RWPE2 (cell line): ENCODE measurements at regions not wholly inside any gene's neighbourhood (a gene's known extent, or its start where the extent isn't known, plus 50 kb on each side); places are given as distances from the start of the nearest gene placed in this dataset.

ENCODE experiments used
- ATAC-seq: fragments of 200-7000 bp; cut with Tn5 transposase; 3 replicates; pipeline ENCODE4 v1.9.1; 2021; ENCODE audit warnings: low read depth
- DNase-seq: peaks from one replicate; pipeline ENCODE4 v3.0.0-alpha.2; 2020; ENCODE audit warnings: low spot score
- H3K27ac ChIP-seq: fragments of 450-650 bp; 2 replicates; pipeline ENCODE4 v1.5.1; 2017; ENCODE audit warnings: mild to moderate bottlenecking; ENCODE audit not compliant: poor library complexity, severe bottlenecking
- H3K27me3 ChIP-seq: fragments of 250-450 bp; sonication (Bioruptor Pico); 2 replicates; pipeline ENCODE4 v1.5.1; 2021; ENCODE audit warnings: mild to moderate bottlenecking, moderate library complexity; ENCODE audit not compliant: insufficient read depth, poor library complexity, severe bottlenecking
- H3K36me3 ChIP-seq: fragments of 250-450 bp; sonication (Bioruptor Pico); 2 replicates; pipeline ENCODE4 v1.5.1; 2020; ENCODE audit warnings: low read depth, mild to moderate bottlenecking, moderate library complexity
- H3K4me1 ChIP-seq: fragments of 250-450 bp; sonication (Bioruptor Pico); 2 replicates; pipeline ENCODE4 v1.5.1; 2021; ENCODE audit warnings: mild to moderate bottlenecking, moderate library complexity; ENCODE audit not compliant: insufficient read depth, poor library complexity, severe bottlenecking
- H3K4me3 ChIP-seq: fragments of 250-450 bp; sonication (Bioruptor Pico); 2 replicates; pipeline ENCODE4 v1.5.1; 2021; ENCODE audit warnings: mild to moderate bottlenecking, moderate library complexity; ENCODE audit not compliant: severe bottlenecking
- H3K9me3 ChIP-seq: fragments of 250-450 bp; sonication (Bioruptor Pico); 2 replicates; pipeline ENCODE4 v1.5.1; 2021; ENCODE audit warnings: mild to moderate bottlenecking, moderate library complexity; ENCODE audit not compliant: severe bottlenecking
- CTCF ChIP-seq: fragments of 450-650 bp; IDR thresholded peaks from one replicate; pipeline ENCODE4 v1.5.1; 2017; ENCODE audit warnings: mild to moderate bottlenecking, moderate library complexity; ENCODE audit not compliant: poor library complexity, severe bottlenecking

- Histone ChIP-seq H3K4me3 (no peak overlapping the region), H3K4me1 (no peaks in the 10 kb centered on the region), H3K27ac (no peak overlapping the region), H3K27me3 (no peaks in the 10 kb centered on the region), H3K9me3 (no peaks in the 10 kb centered on the region), H3K36me3 (no peaks in the 10 kb centered on the region)
- no peak for TF ChIP-seq CTCF
- ATAC-seq (no peak), DNase-seq (no peak)
These were observed 250.4 kb upstream of the CACNA2D1 start for GRCh38 chr7:82694022-82694421.

- H3K4me1 ChIP-seq = no peaks in the 10 kb centered on the region
- no peak for TF ChIP-seq CTCF
- no peaks in the 10 kb centered on the region for H3K27me3 ChIP-seq
- no peaks in the 10 kb centered on the region for H3K9me3 ChIP-seq
- ATAC-seq = no peak
- no peak for DNase-seq
- no peaks in the 10 kb centered on the region for H3K36me3 ChIP-seq
- H3K4me3 ChIP-seq = no peak overlapping the region
- H3K27ac ChIP-seq = no peak overlapping the region
These were observed 247.4 kb upstream of the CACNA2D1 start for GRCh38 chr7:82690929-82691328.

DNA sequence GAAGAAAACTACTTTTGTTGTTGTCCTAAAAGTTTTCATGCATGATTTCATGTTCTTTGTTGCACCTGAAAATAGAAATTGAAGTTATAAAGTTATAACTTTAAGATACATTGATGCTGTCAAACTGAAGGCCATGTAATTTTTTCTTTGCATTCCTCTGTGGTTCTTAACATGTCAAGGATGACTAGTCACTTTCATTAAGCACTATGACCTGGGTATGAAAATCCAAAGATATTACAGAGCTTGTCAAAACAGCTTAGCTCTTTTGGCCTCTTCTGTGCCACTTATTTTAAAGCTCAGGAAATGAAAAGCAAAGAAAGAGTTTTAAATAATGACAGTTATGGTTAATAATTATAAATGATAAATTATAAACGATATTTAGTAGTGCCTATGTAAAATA, 241.6 kb upstream of the CACNA2D1 start:
- Histone ChIP-seq H3K4me3 (no peak overlapping the region), H3K4me1 (no peaks in the 10 kb centered on the region), H3K9me3 (no peaks in the 10 kb centered on the region), H3K36me3 (no peaks in the 10 kb centered on the region), H3K27ac (no peak overlapping the region), H3K27me3 (no peaks in the 10 kb centered on the region)
- ATAC-seq = no peak
- no peak for DNase-seq
- TF ChIP-seq CTCF = no peak

- no peak overlapping the region for H3K4me3 ChIP-seq
- no peak overlapping the region for H3K27ac ChIP-seq
- ATAC-seq (no peak), DNase-seq (no peak)
- H3K9me3 ChIP-seq = no peaks in the 10 kb centered on the region
- no peak for TF ChIP-seq CTCF
- H3K4me1 ChIP-seq = no peaks in the 10 kb centered on the region
- H3K36me3 ChIP-seq = no peaks in the 10 kb centered on the region
- H3K27me3 ChIP-seq = no peaks in the 10 kb centered on the region
These were observed 235.1 kb upstream of the CACNA2D1 start for GRCh38 chr7:82678716-82679115.

- H3K4me1 ChIP-seq = no peaks in the 10 kb centered on the region
- no peaks in the 10 kb centered on the region for H3K9me3 ChIP-seq
- H3K36me3 ChIP-seq = no peaks in the 10 kb centered on the region
- H3K27ac ChIP-seq = no peak overlapping the region
- H3K4me3 ChIP-seq = no peak overlapping the region
- H3K27me3 ChIP-seq = peaks cover under 1% of the 10 kb centered on the region
- TF ChIP-seq CTCF = no peak
- DNase-seq (no peak), ATAC-seq (no peak)
These were observed 234.7 kb upstream of the CACNA2D1 start for GRCh38 chr7:82678259-82678658.
